ENCODE measurements at regions not wholly inside any gene's neighbourhood (a gene's known extent, or its start where the extent isn't known, plus 50 kb on each side); places are given as distances from the start of the nearest gene placed in this dataset.

GRCh38 chr6:40946738-40947301 lies 92.2 kb downstream of the UNC5CL start (continued):
- TF ChIP-seq RNF2 (IDR thresholded peaks at IDR 0.05; ENCODE audit: borderline replicate concordance, low read depth, low read length, missing control alignments, poor library complexity, severe bottlenecking) = no peak
- no peak for TF ChIP-seq CHD1 (IDR thresholded peaks at IDR 0.05; ENCODE audit: low read depth, low read length)
- no peak for TF ChIP-seq NRF1 (IDR thresholded peaks at IDR 0.05; ENCODE audit: low read depth, low read length)
- TF ChIP-seq TAF1 (IDR thresholded peaks at IDR 0.05; ENCODE audit: low read depth, low read length) = no peak
- no peak for TF ChIP-seq HDAC2 (IDR thresholded peaks at IDR 0.05; ENCODE audit: borderline replicate concordance in 1 of 2, low read depth in 2 of 2, low read length in 2 of 2)
- TF ChIP-seq CBX5 (IDR thresholded peaks at IDR 0.05; ENCODE audit: low read depth, low read length) = no peak
